Smooth muscle cell (in vitro differentiated cells): ENCODE measurements at regions not wholly inside any gene's neighbourhood (a gene's known extent, or its start where the extent isn't known, plus 50 kb on each side); places are given as distances from the start of the nearest gene placed in this dataset.

ENCODE experiments used
- DNase-seq: peaks from one replicate; lab custom pipeline; 2025; ENCODE audit not compliant: unreplicated experiment; lab: John Stamatoyannopoulos, UW
- H2AFZ ChIP-seq: fragments of 200-600 bp; sonication (generic); 2 replicates; pipeline ENCODE4 v1.6.0; 2016; ENCODE audit warnings: antibody characterized with exemption, low read depth, mild to moderate bottlenecking
- H3F3A ChIP-seq: fragments of 200-600 bp; sonication (generic); 2 replicates; pipeline ENCODE4 v1.6.0; 2017; ENCODE audit warnings: antibody characterized with exemption, low read depth
- H3K27ac ChIP-seq: fragments of 200-600 bp; sonication (generic); 2 replicates; pipeline ENCODE4 v1.5.1; 2016; ENCODE audit warnings: low read depth, mild to moderate bottlenecking
- H3K27me3 ChIP-seq: fragments of 200-600 bp; sonication (generic); 2 replicates; pipeline ENCODE4 v1.6.1; 2016; ENCODE audit warnings: low read depth, mild to moderate bottlenecking
- H3K36me3 ChIP-seq: fragments of 200-600 bp; sonication (generic); 2 replicates; pipeline ENCODE4 v1.5.1; 2016; ENCODE audit warnings: low read depth
- H3K4me1 ChIP-seq: fragments of 200-600 bp; sonication (generic); 2 replicates; pipeline ENCODE4 v1.5.1; 2016; ENCODE audit warnings: low read depth
- H3K4me2 ChIP-seq: fragments of 200-600 bp; sonication (generic); 2 replicates; pipeline ENCODE4 v1.6.0; 2016; ENCODE audit warnings: mild to moderate bottlenecking
- H3K4me3 ChIP-seq: fragments of 200-600 bp; sonication (generic); 2 replicates; pipeline ENCODE4 v1.5.1; 2016; ENCODE audit warnings: mild to moderate bottlenecking
- H3K79me2 ChIP-seq: fragments of 200-600 bp; sonication (generic); 2 replicates; pipeline ENCODE4 v1.6.0; 2016; ENCODE audit warnings: low read depth, mild to moderate bottlenecking
- H3K9ac ChIP-seq: fragments of 200-600 bp; sonication (generic); 2 replicates; pipeline ENCODE4 v1.6.0; 2016; ENCODE audit warnings: low read depth
- H3K9me3 ChIP-seq: fragments of 200-600 bp; sonication (generic); replicated peaks from 2 replicates; pipeline ENCODE4 v1.5.1; 2016; ENCODE audit warnings: low read depth
- H4K20me1 ChIP-seq: fragments of 200-600 bp; sonication (generic); 2 replicates; pipeline ENCODE4 v1.6.0; 2016; ENCODE audit warnings: low read depth
- CTCF ChIP-seq: fragments of 200-600 bp; sonication (generic); IDR thresholded peaks from 2 replicates; pipeline ENCODE4 v1.5.1; 2017; ENCODE audit warnings: borderline replicate concordance, mild to moderate bottlenecking, antibody characterized with exemption; ENCODE audit not compliant: insufficient read depth, poor library complexity, severe bottlenecking
- WGBS: methylation state at CpG from one replicate; pipeline ENCODE4 v1.1.7; 2016; ENCODE audit warnings: low lambda C conversion rate; 5-methylcytosine and 5-hydroxymethylcytosine counted together

- Histone ChIP-seq H3K9me3 (no peaks in the 10 kb centered on the region), H2AFZ (peak overlapping the region; percentile 51), H3K4me2 (peak overlapping the region; percentile 30), H3K9ac (no peak overlapping the region), H3K36me3 (no peaks in the 10 kb centered on the region), H3K27ac (no peak overlapping the region), H3K4me3 (no peak overlapping the region), H3K4me1 (no peaks in the 10 kb centered on the region), H3K79me2 (no peaks in the 10 kb centered on the region), H4K20me1 (no peaks in the 10 kb centered on the region), H3K27me3 (no peaks in the 10 kb centered on the region), H3F3A (no peaks in the 10 kb centered on the region)
- whole genome bisulfite sequencing, result 85% methylated on average over 9 of the region's 9 CpGs
- TF ChIP-seq CTCF, result no peak
- no peak for DNase-seq
These were observed 286.3 kb downstream of the XXYLT1 start for GRCh38 chr3:194984622-194985021.

- H3K4me2 ChIP-seq, result peak overlapping the region; percentile 30
- no peaks in the 10 kb centered on the region for H3K27me3 ChIP-seq
- no peak for TF ChIP-seq CTCF
- H3K27ac ChIP-seq, result no peak overlapping the region
- H3K9ac ChIP-seq, result no peak overlapping the region
- no peak overlapping the region for H3K4me3 ChIP-seq
- H3K9me3 ChIP-seq, result no peaks in the 10 kb centered on the region
- H4K20me1 ChIP-seq, result no peaks in the 10 kb centered on the region
- no peaks in the 10 kb centered on the region for H3F3A ChIP-seq
- H3K4me1 ChIP-seq, result no peaks in the 10 kb centered on the region
- WGBS, result 43% methylated on average over 33 of the region's 33 CpGs
- DNase-seq, result peak; percentile 16
- H2AFZ ChIP-seq, result peak overlapping the region; percentile 51
- no peaks in the 10 kb centered on the region for H3K79me2 ChIP-seq
- no peaks in the 10 kb centered on the region for H3K36me3 ChIP-seq
These were observed 285.9 kb downstream of the XXYLT1 start for GRCh38 chr3:194985031-194985578.

- Histone ChIP-seq H3K4me3 (no peak overlapping the region), H3K4me1 (no peaks in the 10 kb centered on the region), H3K9ac (no peak overlapping the region), H3K4me2 (no peak overlapping the region), H2AFZ (no peak overlapping the region), H3F3A (no peaks in the 10 kb centered on the region), H3K36me3 (no peaks in the 10 kb centered on the region), H3K79me2 (no peaks in the 10 kb centered on the region), H3K27ac (peak overlapping the region; percentile 24), H4K20me1 (no peaks in the 10 kb centered on the region), H3K27me3 (no peaks in the 10 kb centered on the region), H3K9me3 (no peaks in the 10 kb centered on the region)
- WGBS, result 73% methylated on average over 17 of the region's 17 CpGs
- no peak for TF ChIP-seq CTCF
- no peak for DNase-seq
These were observed 284.5 kb downstream of the XXYLT1 start for GRCh38 chr3:194986208-194987043.
